Heart left ventricle (tissue), 13 donors: ENCODE measurements at regions not wholly inside any gene's neighbourhood (a gene's known extent, or its start where the extent isn't known, plus 50 kb on each side); places are given as distances from the start of the nearest gene placed in this dataset.

ENCODE experiments used
- CTCF ChIP-seq, 12 donors: fragments of 200-600 bp; sonication (generic) in 4 of 12; IDR thresholded peaks; one replicate each; pipeline versions ENCODE4 v1.5.0 to v1.8.0; 2018 to 2022; ENCODE audit warnings: antibody characterized with exemption in 12 of 12, mild to moderate bottlenecking in 5 of 12
- POLR2A ChIP-seq, 2 donors: fragments of 450-650 bp; IDR thresholded peaks; one replicate each; pipeline ENCODE4 v1.6.1; 2017; ENCODE audit warnings: antibody characterized with exemption in 2 of 2, mild to moderate bottlenecking in 2 of 2, moderate library complexity in 2 of 2
- donor health status: ischemic (EF 13 %, LVEDD 7.1; RV severe dilation, severe dysfunction).
- donor health status: DM: no; HTN: yes; CAD: no.
- donor health status: DM: no; HTN: no; CAD: no.
- donor health status: ischemic (EF 25% LVEDD 6.9; RV normal size, moderate dysfunction).
- donor health status: ischemic (EF 25% LVEDD 5.7; RV mildly dilated, moderate dysfunction).
- donor health status: ischemic (EF 35%, LVEDD 5.7; RV mildly dilated, moderate dysfunction).
- donor health status: nonischemic (EF 11% LVEDD 7.7; RV severe dilation, severe dysfunction).
- donor health status: DM: yes; HTN: yes; CAD: no.
- donor health status: PGD.
- donor health status: ischemic (EF 29% LVEDD 5.4; RV normal size, mild dysfunction).
- donor health status: nonischemic (EF 23%, LVEDD 6.1; RV moderate dilation, normal function).

- TF ChIP-seq CTCF (IDR thresholded peaks at IDR 0.05) (no peak), POLR2A (IDR thresholded peaks at IDR 0.05) (no peak)
Measured at GRCh38 chr1:22315315-22316078, 136.2 kb upstream of the ZBTB40 start.
